ENCODE measurements at regions not wholly inside any gene's neighbourhood (a gene's known extent, or its start where the extent isn't known, plus 50 kb on each side); places are given as distances from the start of the nearest gene placed in this dataset.

DNA sequence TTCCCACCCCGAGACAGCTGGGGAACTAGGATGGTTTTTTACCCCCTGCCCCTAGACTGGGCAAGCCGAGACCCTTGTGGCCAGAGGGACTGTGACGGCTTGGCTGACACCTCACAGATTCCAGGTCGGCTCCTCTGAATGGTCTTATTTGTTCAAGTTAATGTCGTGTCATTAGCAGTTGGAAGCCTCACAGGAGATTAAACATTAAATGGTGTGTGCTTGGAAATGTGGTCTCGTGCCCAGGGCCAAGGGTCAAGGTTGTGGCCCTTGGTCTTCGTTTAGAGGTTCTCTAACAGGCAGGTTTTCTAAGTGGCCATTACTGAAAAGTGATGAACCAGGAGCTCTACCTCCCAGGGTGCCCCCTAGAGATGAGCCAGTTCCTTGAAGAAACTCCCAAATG is 61.2 kb upstream of the RXRA start:
- TF ChIP-seq CTCF (IDR thresholded peaks at IDR 0.05) = no peak
- Mint-ChIP-seq H3K36me3 (ENCODE audit: low read depth) (no peaks in the 10 kb centered on the region), H3K4me3 (ENCODE audit: unreplicated experiment) (no peak overlapping the region), H3K9me3 (ENCODE audit: low read depth) (no peaks in the 10 kb centered on the region), H3K27ac (ENCODE audit: unreplicated experiment) (no peak overlapping the region), H3K4me1 (ENCODE audit: low read depth) (peaks cover 5% of the 10 kb centered on the region), H3K27me3 (ENCODE audit: low read depth) (peaks cover 12% of the 10 kb centered on the region)
- no peak for DNase-seq (ENCODE audit: low spot score)

DNA sequence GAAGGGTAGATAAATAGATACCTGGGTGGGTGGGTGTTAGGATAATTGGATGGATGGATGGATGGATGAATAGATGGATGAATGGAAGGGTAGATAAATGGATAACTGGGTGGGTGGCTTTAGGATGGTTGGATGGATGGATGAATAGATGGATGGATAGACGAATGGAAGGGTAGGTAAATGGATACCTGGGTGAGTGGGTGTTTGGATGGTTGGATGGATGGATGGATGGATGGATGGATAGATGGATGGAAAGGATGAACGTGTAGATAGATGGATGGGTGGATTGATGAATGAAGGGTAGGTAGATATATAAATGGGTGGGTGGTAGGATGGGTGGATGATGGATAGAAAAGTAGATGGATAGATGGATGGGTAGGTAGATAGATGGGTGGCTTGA is 59.8 kb upstream of the RXRA start:
- H3K36me3 Mint-ChIP-seq (ENCODE audit: low read depth) = no peaks in the 10 kb centered on the region
- no peak for TF ChIP-seq CTCF (IDR thresholded peaks at IDR 0.05)
- H3K27me3 Mint-ChIP-seq (ENCODE audit: low read depth) = peaks cover 20% of the 10 kb centered on the region
- no peak overlapping the region for H3K4me3 Mint-ChIP-seq (ENCODE audit: unreplicated experiment)
- no peak overlapping the region for H3K27ac Mint-ChIP-seq (ENCODE audit: unreplicated experiment)
- H3K9me3 Mint-ChIP-seq (ENCODE audit: low read depth) = no peaks in the 10 kb centered on the region
- H3K4me1 Mint-ChIP-seq (ENCODE audit: low read depth) = peaks cover 5% of the 10 kb centered on the region
- DNase-seq (ENCODE audit: low spot score) = no peak

DNA sequence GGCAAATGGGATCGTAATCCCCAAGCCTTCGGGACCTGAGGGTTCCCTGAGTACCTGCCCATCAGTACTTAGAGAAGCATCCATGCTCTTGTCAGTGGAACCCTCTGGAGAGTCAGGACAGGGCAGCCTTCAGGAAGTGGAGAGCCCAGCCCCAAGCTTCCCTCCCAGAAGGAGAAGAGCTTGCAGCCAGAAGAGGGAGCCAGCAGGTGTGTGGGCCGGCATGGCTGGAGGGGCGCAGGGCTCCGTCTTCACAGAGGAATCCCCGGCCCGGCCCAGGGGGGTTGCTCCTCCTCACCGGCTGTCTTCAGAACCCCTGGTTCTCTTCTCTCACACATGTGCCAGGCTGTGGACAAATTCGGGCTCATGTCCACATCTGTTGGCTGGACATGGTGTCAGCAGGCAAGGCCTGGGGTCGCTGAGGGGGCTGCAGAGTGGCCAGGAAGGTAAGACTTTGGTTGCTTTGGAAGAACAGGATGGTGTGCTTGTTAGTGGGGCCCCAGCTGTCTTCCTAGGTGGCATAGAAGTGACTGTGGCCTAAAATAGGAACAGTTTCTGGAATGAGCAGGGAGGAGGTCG is 58.9 kb upstream of the RXRA start:
- no peak for DNase-seq (ENCODE audit: low spot score)
- no peaks in the 10 kb centered on the region for H3K9me3 Mint-ChIP-seq (ENCODE audit: low read depth)
- H3K4me1 Mint-ChIP-seq (ENCODE audit: low read depth) = peaks cover 5% of the 10 kb centered on the region
- no peaks in the 10 kb centered on the region for H3K36me3 Mint-ChIP-seq (ENCODE audit: low read depth)
- H3K27me3 Mint-ChIP-seq (ENCODE audit: low read depth) = peaks cover 27% of the 10 kb centered on the region
- no peak for TF ChIP-seq CTCF (IDR thresholded peaks at IDR 0.05)
- H3K27ac Mint-ChIP-seq (ENCODE audit: unreplicated experiment) = no peak overlapping the region
- no peak overlapping the region for H3K4me3 Mint-ChIP-seq (ENCODE audit: unreplicated experiment)

GRCh38 chr9:134267881-134268724 is 58.2 kb upstream of the RXRA start:
- Mint-ChIP-seq H3K27ac (ENCODE audit: unreplicated experiment) (no peak overlapping the region), H3K4me3 (ENCODE audit: unreplicated experiment) (no peak overlapping the region), H3K4me1 (ENCODE audit: low read depth) (peaks cover 5% of the 10 kb centered on the region), H3K9me3 (ENCODE audit: low read depth) (no peaks in the 10 kb centered on the region), H3K27me3 (ENCODE audit: low read depth) (peaks cover 27% of the 10 kb centered on the region), H3K36me3 (ENCODE audit: low read depth) (no peaks in the 10 kb centered on the region)
- no peak for TF ChIP-seq CTCF (IDR thresholded peaks at IDR 0.05)
- DNase-seq (ENCODE audit: low spot score) = no peak

- DNase-seq (ENCODE audit: low spot score) = no peak
- H3K36me3 Mint-ChIP-seq (ENCODE audit: low read depth) = no peaks in the 10 kb centered on the region
- peaks cover 5% of the 10 kb centered on the region for H3K4me1 Mint-ChIP-seq (ENCODE audit: low read depth)
- no peak for TF ChIP-seq CTCF (IDR thresholded peaks at IDR 0.05)
- H3K9me3 Mint-ChIP-seq (ENCODE audit: low read depth) = no peaks in the 10 kb centered on the region
- H3K27ac Mint-ChIP-seq (ENCODE audit: unreplicated experiment) = no peak overlapping the region
- H3K27me3 Mint-ChIP-seq (ENCODE audit: low read depth) = peaks cover 30% of the 10 kb centered on the region
- H3K4me3 Mint-ChIP-seq (ENCODE audit: unreplicated experiment) = no peak overlapping the region
Measured at GRCh38 chr9:134268747-134269146, 57.5 kb upstream of the RXRA start.

Measured in chondrocyte (in vitro differentiated cells).